NT2/D1 (cell line): ENCODE measurements at regions not wholly inside any gene's neighbourhood (a gene's known extent, or its start where the extent isn't known, plus 50 kb on each side); places are given as distances from the start of the nearest gene placed in this dataset.

Experiments
- DNase-seq: peaks from one replicate; pipeline ENCODE4 v3.0.0-alpha.2; 2011; ENCODE audit warnings: low read depth, low spot score
- H3K27me3 ChIP-seq: 2 replicates; pipeline ENCODE4 v1.6.0; 2011; ENCODE audit warnings: mild to moderate bottlenecking; ENCODE audit not compliant: insufficient read length, insufficient read depth
- H3K36me3 ChIP-seq: 2 replicates; pipeline ENCODE4 v1.6.1; 2011; ENCODE audit warnings: mild to moderate bottlenecking, low read length, mixed read lengths; ENCODE audit not compliant: insufficient read depth, insufficient read length
- H3K4me1 ChIP-seq: 2 replicates; pipeline ENCODE4 v1.5.1; 2011; ENCODE audit not compliant: insufficient read depth, insufficient read length
- H3K4me3 ChIP-seq: 2 replicates; pipeline ENCODE4 v1.5.1; 2011; ENCODE audit warnings: low read depth; ENCODE audit not compliant: insufficient read length
- H3K9ac ChIP-seq: 2 replicates; pipeline ENCODE4 v1.6.0; 2011; ENCODE audit warnings: low read depth; ENCODE audit not compliant: insufficient read length
- H3K9me3 ChIP-seq: 2 replicates; pipeline ENCODE4 v1.5.1; 2011; ENCODE audit warnings: mild to moderate bottlenecking, low read length; ENCODE audit not compliant: insufficient read depth
- SUZ12 ChIP-seq: IDR thresholded peaks from 2 replicates; pipeline ENCODE4 v1.6.1; 2011; ENCODE audit not compliant: insufficient read length, insufficient read depth; ENCODE audit errors: extremely low read depth
- YY1 ChIP-seq: IDR thresholded peaks from 2 replicates; pipeline ENCODE4 v1.6.1; 2011; ENCODE audit not compliant: insufficient read length, insufficient read depth
- ZNF274 ChIP-seq: IDR thresholded peaks from 2 replicates; pipeline ENCODE4 v1.6.1; 2011; ENCODE audit warnings: mild to moderate bottlenecking, low read depth, low read length

DNA sequence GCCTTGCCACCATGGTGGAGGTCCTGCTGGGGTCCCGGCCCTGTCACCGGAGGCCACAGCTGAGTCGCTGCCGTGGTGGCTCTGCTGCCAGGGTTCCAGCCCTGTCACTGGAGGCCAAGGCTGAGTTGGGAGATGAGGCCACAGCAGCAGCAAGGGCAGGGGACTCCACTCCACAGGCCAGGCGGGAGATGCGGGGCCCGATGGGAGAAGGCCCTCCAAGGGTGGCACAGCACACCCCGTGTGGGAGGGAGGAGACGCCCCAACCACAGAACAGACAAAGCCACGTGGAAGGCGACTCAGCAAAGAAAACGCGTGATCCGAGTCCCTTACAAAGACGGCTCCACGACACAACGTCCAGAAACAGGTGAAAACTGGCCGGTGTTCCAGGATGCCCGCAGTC, 159.3 kb downstream of the BRD1 start:
- no peak for DNase-seq
- TF ChIP-seq YY1 (no peak), SUZ12 (no peak), ZNF274 (no peak)
- H3K27me3 ChIP-seq: peaks cover 53% of the 10 kb centered on the region
- H3K9me3 ChIP-seq: peaks cover 11% of the 10 kb centered on the region; the same call in 1 of the 2 replicates
- H3K4me3 ChIP-seq: no peak overlapping the region
- H3K4me1 ChIP-seq: no peaks in the 10 kb centered on the region
- no peaks in the 10 kb centered on the region for H3K36me3 ChIP-seq
- no peak overlapping the region for H3K9ac ChIP-seq

GRCh38 chr22:49667236-49667635, 160.4 kb downstream of the BRD1 start:
- Histone ChIP-seq H3K36me3 (no peaks in the 10 kb centered on the region), H3K9me3 (peaks cover 11% of the 10 kb centered on the region; the same call in 1 of the 2 replicates), H3K9ac (no peak overlapping the region), H3K4me3 (no peak overlapping the region), H3K4me1 (no peaks in the 10 kb centered on the region), H3K27me3 (peaks cover 51% of the 10 kb centered on the region)
- DNase-seq: no peak
- TF ChIP-seq SUZ12 (no peak), YY1 (no peak), ZNF274 (no peak)

DNA sequence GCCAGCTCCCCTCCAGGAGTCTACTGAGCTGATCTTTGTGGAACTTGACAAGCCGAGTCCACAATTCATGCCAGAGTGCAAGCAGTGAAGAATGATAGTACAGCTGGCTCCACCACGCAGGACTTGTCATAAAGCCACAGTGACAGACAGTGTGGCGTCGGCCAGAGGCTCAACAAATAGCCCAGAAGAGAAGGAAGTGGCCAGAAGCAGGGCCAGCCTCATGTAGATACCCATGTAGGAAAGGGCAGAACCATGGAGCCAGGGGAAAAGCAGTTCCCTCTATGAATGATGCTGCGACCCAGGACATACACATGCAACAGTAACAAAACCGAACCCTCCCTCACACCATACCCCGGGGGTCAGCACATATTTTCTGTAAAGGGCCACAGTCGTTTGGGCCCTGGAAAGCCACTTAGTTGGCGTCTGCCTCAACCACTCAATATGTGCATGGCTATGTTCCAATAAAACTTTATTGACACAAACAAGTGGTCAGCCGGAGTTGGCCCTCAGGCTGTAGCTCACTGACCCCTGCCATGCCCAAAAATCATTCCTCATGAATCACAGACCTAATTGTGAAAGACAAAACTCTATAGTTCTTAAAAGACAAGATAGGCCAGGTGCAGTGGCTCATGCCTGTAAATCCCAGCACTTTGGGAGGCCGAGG, 161.4 kb downstream of the BRD1 start:
- Histone ChIP-seq H3K9me3 (peaks cover 11% of the 10 kb centered on the region; the same call in 1 of the 2 replicates), H3K4me3 (no peak overlapping the region), H3K4me1 (no peaks in the 10 kb centered on the region), H3K36me3 (no peaks in the 10 kb centered on the region), H3K9ac (no peak overlapping the region), H3K27me3 (peaks cover 41% of the 10 kb centered on the region)
- TF ChIP-seq YY1 (no peak), ZNF274 (no peak), SUZ12 (no peak)
- DNase-seq: no peak

- peaks cover 27% of the 10 kb centered on the region for H3K27me3 ChIP-seq
- no peak for TF ChIP-seq YY1
- no peak for TF ChIP-seq ZNF274
- peaks cover 11% of the 10 kb centered on the region; the same call in 1 of the 2 replicates for H3K9me3 ChIP-seq
- H3K9ac ChIP-seq: no peak overlapping the region
- DNase-seq: no peak
- H3K4me1 ChIP-seq: no peaks in the 10 kb centered on the region
- H3K36me3 ChIP-seq: no peaks in the 10 kb centered on the region
- no peak overlapping the region for H3K4me3 ChIP-seq
Observed at GRCh38 chr22:49664891-49665290, 162.8 kb downstream of the BRD1 start.

DNA sequence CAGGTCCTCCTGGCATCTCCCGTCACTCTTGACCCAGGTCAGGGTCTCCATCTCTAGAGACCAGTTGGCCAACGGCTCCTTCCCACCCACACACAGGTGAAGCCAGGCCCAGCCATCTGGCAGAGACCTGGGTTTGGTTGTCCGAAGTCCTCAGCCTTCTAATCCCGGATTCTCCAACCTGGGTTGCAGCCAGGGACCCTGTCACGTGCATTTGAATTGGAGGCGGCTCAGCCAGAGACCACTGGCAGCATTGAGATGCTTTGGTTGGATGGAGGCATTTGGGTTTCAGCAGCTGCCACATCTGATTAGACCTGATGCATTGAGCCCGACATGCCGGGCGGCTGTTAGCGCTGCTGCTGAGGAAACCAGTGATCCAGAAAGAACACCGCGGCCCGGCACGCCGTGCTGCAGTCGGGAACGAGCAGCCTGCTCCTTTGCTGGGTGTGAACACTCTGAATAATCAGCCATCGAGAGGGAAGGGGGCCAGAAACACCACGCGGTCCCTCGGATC, 163.2 kb downstream of the BRD1 start:
- H3K4me3 ChIP-seq: no peak overlapping the region
- H3K9ac ChIP-seq: no peak overlapping the region
- H3K36me3 ChIP-seq: no peaks in the 10 kb centered on the region
- peaks cover 3% of the 10 kb centered on the region for H3K4me1 ChIP-seq
- peaks cover 23% of the 10 kb centered on the region for H3K27me3 ChIP-seq
- DNase-seq: no peak
- H3K9me3 ChIP-seq: peaks cover 8% of the 10 kb centered on the region; the same call in 1 of the 2 replicates
- TF ChIP-seq YY1: no peak
- TF ChIP-seq SUZ12: no peak
- TF ChIP-seq ZNF274: no peak

DNA sequence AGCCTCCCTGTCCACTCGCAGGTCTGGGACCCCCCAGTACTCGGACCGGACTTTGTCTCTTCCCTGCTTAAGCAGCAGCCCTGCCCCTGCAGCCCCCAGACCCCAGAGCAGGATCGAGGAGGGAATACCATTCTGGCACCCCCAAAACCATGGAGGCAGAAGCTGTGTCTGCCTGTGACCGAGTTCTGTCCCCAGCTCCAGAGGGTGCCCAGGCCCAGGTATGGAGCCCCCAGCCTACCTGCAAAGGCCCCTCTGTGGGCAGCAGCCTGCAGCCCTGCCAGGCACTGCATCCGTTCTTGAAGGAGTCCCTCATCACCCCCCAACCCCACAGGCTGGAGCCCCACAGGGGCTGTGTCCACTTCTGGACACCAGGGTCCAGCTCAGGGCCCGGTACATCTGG, 163.8 kb downstream of the BRD1 start:
- Histone ChIP-seq H3K9ac (no peak overlapping the region), H3K4me1 (peaks cover 7% of the 10 kb centered on the region), H3K4me3 (no peak overlapping the region), H3K36me3 (no peaks in the 10 kb centered on the region), H3K9me3 (peaks cover 2% of the 10 kb centered on the region; the same call in 1 of the 2 replicates), H3K27me3 (peaks cover 17% of the 10 kb centered on the region)
- no peak for TF ChIP-seq YY1
- no peak for TF ChIP-seq ZNF274
- no peak for TF ChIP-seq SUZ12
- no peak for DNase-seq

DNA sequence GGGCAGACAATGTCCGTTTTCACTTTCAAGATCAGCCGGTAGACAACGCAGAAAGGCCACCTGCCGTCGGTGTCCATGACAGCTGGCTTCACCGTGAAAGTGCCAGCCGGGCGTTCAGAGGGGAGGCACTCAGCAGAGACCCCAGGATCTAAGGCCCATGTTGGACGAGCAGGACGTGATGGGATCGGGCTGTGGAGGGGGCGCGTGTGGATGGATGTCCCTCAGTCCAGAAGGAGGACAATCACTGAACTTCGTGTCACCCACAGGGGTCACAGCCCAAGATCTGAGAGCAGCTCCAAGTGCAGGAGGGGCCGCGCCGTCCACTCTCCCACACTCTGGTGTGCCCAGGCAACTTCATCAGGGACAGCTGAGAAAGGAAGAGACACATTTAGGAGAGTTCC, 164.4 kb downstream of the BRD1 start:
- Histone ChIP-seq H3K9ac (no peak overlapping the region), H3K36me3 (no peaks in the 10 kb centered on the region), H3K27me3 (peaks cover 12% of the 10 kb centered on the region), H3K4me3 (no peak overlapping the region), H3K9me3 (no peaks in the 10 kb centered on the region), H3K4me1 (peaks cover 12% of the 10 kb centered on the region)
- no peak for TF ChIP-seq SUZ12
- TF ChIP-seq YY1: no peak
- TF ChIP-seq ZNF274: no peak
- no peak for DNase-seq

- no peak for TF ChIP-seq YY1
- no peak for TF ChIP-seq SUZ12
- TF ChIP-seq ZNF274: no peak
- Histone ChIP-seq H3K9ac (no peak overlapping the region), H3K4me3 (no peak overlapping the region), H3K4me1 (peaks cover 14% of the 10 kb centered on the region), H3K9me3 (no peaks in the 10 kb centered on the region), H3K36me3 (no peaks in the 10 kb centered on the region), H3K27me3 (peaks cover 9% of the 10 kb centered on the region)
- DNase-seq: no peak
Observed at GRCh38 chr22:49662681-49663080, 165.0 kb downstream of the BRD1 start.
